T-helper 1 cell (primary cell): ENCODE measurements at regions not wholly inside any gene's neighbourhood (a gene's known extent, or its start where the extent isn't known, plus 50 kb on each side); places are given as distances from the start of the nearest gene placed in this dataset.
"Not testable (repeated sequence)": the region's sequence is repeated elsewhere in the genome, so short reads cannot be mapped to it uniquely, and the experiment has no call there.

Experiments used
- DNase-seq, 5 donors: peaks; one replicate each; pipeline ENCODE4 v3.0.0-alpha.2; 2012 to 2020

DNA sequence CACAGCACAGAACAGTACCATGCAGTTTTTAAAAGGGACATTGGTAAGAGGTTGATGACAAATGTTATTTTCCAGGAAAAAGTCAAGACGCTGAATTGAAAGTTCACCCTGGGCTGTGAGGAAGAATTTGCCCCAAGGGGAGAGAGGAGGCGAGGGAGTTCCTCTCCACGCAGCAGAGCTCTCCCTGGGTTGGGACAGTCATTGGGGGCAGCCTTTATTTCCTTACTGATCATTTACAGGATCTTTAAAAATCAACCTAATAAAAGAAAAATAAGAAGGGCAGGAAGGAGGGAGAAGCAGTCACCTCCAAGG, 49.9 kb upstream of the WNT7B start:
- DNase-seq: no peak

DNA sequence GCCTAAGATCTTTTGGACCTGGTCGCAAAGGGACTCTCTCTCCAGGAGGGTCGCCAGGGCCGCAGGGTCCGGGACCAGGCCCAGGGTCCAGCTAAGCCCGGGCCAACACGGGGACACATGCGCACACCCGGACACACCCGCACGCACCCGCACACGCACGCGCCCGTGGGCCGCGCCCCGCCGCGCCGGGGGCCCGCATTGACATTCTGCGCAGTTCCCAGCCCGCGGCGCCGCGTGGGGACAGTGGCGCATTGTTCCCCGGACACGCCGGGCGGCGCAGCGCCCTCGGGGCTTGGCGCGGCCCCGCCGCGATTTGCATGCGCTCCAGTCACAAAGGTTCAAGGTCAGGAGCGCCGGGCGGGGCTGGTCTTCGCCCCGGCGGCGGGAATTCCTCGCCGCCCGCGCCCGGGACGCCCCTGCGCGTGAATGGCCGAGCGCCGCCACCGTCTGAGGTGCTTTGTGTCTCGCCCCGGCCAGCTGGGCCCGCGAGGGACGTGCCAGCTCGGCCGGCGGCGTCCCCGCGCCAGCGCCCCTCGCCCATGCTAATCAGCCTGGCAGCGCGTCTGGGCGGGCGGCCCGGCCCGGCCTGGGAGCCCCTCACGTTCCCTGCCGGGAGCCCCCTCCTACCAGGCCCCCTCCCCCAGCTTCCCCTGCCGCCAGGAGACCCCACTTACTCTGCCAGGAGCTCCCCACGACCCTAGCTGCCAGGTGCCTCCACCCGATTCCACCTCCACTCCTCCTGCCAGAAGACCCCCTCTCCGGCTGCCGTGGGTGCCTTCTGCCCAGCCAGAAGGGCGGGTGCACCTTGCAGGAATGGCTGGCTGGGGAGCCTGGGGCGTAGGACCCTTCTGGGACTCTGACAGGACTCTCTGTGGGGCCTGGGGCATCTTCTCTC, 50.5 kb upstream of the WNT7B start:
- DNase-seq: no peak

DNA sequence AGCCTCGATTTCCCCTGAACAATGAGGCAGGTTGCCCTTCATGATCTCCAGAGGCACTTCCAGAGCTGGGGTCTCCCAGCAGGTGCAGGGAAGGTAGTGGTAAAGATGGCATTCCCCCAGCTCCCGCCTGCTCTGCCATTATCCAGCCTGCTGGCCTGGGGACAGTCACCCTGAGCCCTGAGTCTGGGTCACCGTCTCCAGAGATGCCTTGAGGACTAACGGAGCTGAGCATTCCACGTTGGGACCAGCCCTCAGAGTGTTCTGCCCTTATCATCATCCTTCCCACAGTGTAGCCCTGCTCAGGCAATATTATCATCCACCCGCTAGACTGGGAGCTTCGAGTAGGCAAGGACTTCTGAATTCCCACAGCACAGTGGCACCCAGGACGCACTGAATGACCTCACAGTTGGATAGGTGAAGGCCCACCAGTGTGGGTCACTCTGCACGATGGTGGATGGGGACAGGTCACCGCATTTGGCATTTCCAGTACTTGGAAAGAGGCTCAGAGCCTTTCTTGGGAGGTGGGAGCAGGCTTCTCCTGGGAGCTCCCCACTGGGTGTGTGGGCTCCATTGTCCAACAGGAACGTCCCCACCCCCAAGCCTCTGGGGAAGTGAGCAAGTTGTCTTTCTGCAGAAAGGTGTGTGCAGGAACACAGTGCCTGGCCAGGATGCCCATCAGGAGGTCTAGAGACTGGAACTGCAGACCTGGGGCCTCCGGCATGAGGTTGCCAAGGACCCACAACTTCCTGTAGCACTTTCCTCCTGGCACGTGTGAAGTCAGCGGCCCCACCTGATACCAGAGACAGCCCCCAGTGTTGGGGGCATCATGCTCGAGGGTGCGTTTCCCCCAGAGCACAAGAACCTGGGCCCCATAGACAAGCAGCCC, 51.4 kb upstream of the WNT7B start:
- DNase-seq: no peak

DNA sequence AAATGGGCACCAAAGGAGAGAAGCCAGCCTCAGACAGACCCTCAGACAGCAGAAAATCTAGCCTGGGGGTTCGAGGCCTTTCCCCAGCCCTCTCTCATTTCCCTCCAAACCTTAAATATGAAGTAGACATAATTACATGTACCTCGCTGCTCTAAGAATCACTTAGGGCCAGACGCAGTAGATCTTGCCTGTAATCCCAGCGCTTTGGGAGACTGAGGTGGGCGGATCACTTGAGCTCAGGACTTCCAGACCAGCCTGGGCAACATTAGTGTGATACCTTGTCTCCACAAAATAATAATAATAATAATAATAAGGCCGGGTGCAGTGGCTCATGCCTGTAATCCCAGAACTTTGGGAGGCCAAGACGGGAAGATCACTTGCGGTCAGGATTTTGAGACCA, 52.1 kb upstream of the WNT7B start:
- DNase-seq: no peak

DNA sequence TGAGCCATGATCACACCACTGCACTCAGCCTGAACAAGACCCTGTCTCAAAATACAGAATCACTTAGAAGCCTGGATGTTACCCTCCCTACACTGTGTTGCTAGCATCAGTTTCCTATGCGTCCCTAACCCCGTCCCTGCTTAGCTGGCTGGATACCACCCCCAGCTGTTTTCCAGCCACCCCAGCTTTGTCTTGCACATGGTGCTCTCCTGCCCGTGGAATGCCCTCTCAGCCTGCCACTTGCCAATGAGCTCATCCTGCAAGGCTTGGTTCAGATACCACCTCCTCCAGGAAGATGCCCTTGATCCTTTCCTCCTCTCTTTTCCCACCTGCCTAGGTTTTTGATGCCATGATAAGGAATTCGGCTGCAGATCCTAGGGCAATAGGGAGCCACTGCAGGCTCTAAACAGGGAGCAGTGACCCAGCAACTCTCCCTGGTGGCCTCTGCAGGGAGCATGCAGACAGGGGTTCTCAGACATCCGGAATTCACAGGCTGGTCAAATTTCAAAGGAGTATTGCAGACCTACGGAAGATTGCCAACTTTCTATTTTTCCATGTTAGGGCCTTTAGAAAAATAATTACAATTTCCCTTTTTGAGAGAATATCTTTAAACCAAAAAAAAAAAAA, 52.7 kb upstream of the WNT7B start:
- no peak for DNase-seq

DNA sequence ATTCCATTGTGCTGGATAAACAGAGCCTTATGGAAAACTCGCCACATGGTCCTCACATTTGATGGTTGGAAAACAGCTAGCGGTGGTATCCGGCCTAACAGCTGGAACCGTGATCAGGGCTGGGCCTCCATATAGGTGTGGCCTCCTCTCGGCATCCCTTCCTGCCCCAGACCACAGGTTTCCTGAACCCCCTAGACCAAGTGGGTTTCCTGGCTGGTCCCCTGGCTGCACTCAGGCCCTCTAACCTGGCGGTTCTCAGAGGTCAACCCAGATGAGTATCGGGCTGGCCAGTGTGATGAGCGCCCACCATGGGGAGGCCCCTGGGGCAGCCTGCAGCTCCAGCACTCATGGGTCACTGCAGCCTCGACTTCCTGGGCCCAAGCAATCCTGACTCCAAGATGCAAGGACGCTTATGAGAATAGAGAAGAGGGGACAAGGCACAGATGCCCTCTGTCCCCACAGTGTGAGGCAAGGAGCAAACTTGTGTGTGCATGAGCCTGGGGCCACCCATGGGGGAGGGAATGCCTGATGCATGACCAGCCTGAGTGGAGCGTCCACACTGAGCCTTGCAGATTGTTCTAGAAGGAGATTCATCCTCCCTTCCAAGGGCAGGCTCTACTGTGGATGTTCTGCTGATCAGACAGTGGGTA, 53.4 kb upstream of the WNT7B start:
- no peak for DNase-seq

DNA sequence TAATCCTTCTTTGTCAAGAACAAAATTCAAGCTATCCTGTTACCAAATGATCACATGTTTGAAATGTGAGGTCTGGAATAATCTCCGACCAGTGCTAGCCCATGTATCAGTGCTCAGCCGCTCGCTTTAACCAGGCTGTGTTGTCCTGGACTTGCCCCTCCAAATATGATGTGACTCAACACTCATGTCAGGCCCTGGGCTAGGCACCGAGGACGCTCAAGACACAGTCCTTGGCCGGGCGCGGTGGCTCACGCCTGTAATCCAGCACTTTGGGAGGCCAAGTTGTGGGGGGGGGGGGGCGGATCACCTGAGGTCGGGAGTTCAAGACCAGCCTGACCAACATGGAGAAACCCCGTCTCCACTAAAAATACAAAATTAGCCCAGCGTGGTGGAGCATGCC, 54.1 kb upstream of the WNT7B start:
- no peak for DNase-seq

DNA sequence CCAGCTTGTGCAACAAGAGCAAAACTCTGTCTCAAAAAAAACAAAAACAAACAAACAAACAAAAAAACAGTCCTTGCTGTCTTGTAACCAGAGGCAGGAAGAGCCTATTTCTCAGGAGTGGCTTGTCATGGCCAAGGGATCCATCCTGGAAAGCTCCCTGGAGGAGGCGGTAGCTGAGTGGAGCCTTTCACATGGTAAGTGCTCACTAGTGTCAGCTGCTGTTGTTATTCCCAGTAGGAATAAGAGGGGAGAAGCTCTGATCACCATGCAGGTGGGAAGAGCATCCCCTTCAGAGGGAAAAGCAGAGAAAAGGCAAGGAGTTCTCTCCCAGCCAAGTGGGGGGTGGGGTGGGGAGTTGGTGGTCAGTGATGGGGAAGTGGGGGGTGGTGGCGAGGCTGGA, 54.6 kb upstream of the WNT7B start:
- DNase-seq: no peak

DNA sequence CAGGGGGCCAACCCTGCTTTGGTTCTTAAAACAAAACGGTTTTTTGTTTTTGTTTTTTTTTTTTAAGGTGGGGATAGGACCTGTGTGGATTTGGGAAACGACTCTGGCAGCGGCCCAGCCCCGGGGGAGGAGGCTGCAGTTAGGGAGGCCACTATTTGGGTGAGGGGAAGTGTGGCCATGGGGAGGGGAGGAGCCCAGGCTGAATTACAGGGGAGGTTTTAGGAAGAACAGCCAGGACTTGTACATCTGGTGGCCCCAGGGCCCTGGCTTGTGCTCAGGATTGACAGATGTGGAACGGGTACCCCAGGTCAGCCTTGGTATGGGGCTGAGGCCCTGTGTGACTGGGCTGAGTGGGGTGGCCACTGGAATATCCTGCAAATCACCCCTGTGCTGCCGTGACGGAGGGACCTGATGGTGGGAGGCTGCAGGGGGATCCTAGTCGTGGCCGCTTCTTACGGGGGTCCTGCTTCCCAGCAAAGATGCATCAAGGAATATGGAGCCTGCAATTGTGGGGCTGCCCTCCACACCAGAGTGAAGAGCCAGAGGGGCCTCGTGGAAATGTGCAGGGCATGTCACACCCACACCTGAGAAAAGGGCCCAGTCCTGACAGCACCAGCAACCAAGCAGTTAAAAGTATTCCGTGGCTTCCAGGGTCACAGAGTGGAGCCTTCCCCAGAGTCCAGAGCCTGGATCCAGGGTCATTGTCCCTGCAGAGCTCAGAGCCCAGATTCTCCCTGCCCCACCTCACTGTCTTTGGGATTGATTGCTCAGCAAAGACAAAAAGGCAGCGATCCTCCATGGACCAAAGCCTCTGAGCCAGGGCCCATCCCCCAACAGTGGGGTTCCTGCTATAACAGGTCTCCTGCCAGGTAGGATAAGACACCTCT, 55.2 kb upstream of the WNT7B start:
- no peak for DNase-seq

DNA sequence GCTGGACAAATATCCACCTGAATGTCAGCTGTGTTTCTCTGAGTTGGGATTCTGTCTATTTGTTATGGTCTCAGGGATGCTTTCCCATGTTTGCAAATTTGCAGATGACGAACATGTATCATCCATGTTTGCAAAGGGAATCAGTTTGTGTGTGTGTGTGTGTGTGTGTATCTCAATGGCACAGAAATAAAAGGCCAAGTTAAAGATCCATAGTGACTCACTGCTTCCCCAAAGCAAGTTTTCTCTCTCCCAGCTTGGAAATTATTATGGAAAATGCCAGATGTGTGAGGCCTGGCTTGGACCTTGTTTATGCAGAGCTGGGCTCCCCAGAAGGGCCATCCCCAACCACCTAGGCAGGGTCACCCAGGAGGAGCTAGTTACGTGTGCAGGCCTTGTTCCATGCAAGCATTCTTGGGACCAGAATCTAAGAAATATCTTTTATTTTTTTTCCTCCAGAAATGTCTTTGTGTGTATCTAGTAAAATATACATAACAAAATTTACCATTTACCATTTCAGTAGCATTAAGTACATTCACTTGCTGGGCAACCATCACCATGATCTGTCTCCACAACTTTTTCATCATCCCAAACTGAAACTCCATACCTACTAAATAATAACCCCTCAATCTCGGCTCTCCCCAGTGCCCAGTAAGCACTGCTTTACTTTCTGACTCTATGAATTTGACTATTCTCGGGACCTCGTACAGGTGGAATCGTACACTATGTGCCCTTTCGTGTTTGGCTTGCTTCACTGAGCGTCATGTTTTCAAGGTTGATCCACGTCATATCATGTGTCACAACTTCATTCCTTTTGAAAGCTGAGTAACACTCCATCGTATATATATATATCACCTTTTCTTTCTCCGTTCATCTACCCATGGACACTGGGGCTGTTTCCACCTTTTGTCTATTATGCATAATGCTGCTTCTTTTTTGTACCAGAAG, 56.6 kb upstream of the WNT7B start:
- no peak for DNase-seq

DNA sequence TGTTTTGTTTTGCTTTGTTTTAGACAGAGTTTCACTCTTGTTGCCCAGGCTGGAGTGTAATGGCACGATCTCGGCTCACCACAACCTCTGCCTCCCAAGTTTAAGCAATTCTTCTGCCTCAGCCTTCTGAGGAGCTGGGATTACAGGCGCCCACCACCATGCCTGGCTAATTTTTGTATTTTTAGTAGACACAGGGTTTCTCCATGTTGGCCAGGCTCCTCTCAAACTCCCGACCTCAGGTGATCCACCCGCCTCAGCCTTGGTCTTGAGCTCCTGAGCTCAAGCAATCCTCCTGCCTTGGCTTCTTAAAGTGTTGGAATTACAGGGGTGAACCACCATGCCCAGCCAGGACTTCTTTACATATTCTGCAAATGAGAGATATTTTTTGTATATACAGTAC, 57.5 kb upstream of the WNT7B start:
- not testable (repeated sequence) for DNase-seq

DNA sequence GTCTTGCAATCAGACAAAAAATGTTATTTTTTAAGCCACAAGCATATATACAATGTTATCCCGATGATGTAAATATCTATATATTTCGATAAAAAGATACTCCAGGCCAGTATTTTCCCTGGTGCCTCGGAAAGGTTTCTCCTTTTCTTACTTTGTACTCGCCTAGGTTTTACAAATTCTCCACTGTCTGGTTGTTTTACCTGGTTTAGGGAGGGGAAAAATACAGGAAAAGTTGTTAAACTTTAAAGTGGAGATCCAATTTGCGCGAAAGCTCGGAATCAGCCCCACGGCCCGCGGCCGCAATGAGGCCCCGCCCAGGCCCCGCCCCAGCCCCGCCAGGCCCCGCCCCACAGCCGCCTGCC, 58.4 kb upstream of the WNT7B start:
- no peak for DNase-seq

DNA sequence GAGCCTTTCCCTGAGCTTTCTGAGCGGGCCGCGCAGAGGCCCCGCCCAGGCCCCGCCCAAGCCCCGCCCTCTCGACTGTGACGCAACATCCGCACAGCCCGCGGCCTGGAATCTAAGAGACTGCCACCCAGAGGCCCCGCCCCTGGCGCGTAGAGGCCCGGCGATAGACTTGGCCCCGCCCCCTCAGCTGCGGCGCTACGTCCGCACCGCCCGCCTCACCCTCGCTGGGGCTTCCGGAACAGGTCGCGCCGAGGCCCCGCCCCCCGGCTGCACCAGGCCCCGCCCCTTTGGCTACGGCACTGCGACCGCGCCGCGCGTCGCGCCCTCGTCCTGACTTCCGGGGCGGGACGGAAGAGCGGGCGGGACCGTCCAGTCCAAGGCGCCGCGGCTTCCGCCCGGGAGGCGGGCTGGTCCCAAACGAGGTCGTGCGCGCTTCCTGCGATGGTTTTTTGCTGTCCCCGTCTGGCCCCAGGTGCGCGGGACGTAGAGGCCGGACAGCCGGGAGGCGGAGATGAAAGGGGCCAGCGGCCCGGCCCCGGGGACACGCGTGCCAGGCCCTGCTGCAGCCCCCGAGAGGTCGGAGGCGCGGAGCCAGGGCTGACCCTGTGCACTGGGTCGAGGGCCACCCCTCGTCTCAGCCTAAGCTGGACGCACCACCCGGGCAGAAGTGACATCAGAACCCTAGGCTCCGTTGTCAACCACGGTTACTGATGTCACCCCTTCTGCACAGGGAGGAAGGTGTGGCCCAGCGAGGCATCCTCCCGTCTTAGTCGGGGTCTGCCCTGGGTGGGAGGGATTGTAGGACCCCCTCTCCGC, 59.0 kb upstream of the WNT7B start:
- peak; percentile 99 to 100 (median 100) for DNase-seq

DNA sequence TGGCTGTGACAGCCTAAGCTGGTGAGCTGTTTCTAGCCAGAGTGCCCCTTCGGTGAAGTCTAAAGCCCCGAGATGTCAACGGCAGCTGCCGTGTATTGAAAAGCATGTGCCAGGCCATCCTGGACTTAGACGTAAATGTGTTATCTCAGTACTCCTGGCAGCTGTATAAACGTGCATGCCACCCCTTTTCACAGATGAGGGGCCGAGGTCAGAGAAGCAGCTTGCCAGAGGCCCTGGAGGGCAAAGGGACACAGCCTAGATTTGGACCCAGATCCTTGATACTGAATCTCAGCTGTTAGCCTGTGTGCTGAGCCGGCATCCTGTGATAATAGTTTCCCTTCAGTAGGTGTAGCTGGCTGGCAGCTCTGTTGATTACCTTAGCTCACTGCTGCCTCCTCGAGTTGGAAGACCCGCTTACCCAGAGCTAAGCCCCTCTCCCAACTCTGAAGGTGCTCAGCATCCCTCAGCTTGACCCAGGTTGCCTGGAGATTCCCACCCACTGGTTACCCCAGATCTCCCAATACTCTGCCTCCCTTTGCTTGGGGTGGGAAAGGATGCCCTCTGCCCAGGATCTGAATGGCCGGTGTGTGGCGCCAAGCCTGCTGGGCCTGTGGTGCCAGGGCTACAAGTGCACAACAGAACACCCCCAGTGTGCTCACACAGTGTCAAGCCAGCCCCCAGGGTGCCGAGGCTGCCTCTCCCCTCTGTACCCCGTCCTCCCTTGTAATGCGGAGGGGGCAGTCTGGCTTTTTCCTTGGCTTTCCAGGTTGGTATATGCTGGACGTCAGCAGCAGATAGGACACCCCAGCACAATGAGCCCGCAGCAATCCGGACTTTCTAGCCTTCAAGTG, 59.8 kb upstream of the WNT7B start:
- DNase-seq: peak in 4 of 5 donors; percentile 42 to 61 (median 56)

DNA sequence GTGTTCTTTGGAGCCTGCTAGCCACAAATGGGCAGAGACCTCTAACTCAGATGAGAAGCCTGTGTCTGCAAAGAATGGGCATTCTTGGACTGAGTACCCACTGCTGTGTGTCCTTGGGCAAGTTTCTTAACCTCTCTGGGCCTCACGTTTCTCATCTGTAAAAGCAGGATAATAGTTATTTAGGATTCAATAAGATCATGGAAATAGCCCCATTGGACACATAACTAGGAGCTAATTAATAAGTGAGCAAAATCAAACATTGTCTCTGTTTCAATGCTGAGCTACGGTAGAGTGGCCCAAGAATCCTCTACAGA, 61.2 kb upstream of the WNT7B start:
- no peak for DNase-seq

DNA sequence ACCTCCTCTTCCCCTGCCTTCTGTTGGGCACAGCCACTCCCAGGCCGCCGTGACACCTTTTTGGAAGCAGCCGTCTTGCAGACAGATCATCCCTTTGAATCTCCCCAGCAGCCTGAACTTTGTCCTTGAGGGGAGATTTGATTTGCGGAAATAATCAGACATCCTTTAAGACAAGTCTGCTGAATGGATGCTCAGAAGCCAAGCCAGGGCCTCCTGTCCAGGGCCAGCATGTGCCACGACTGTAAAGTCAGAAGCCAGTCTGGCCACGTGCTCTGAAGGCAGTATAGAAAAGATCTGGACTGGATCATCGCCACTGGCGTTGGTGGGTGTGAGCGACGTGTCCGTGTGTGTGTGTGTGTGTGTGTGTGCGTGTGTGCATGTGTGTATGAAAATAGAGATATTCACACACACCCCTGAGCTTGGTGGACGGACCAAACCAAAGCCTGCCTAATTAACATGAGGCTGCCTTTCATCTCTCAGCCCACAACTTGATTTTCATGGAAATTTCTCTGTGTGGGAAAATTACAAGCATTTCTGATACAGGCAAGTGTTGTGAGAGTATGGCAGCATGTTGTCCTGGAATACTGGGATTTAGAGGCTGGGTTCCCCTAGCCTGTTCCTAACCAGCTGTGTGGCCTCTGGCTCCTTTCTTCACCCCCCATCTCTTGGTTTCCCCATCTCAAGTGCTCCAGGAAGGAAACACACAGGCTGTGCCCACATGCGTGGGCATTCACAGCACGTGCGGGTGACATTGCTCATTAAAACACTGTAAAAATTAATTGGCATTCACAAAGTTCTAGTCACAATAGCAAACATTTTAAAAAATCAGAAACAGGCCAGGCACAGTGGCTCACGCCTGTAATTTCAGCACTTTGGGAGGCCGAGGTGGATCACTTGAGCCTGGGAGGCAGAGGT, 61.8 kb upstream of the WNT7B start:
- DNase-seq: no peak

DNA sequence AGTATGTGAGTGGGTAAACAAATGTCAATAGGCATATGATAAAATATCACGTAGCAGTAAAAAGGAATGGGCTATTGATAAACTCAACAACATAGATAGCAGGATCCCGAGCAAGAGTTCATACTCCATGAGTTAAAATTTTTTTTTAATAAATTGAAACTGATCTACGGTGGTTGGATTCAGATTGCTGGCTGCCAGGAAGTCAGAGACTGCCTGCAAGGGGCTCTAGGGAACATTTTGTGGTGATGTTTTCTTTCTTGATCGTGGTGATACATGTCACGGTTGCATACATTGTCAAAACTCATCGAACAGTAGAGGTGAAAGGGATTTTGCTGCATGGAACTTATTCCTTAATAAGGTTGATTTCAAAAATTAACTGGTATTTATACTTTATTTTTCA, 62.6 kb upstream of the WNT7B start:
- no peak for DNase-seq
